NCI-H345 treated with DMSO at 0.1 percent for 48 hours (cell line): ENCODE measurements at regions not wholly inside any gene's neighbourhood (a gene's known extent, or its start where the extent isn't known, plus 50 kb on each side); places are given as distances from the start of the nearest gene placed in this dataset.
A peak's percentile ranks its signal among the peaks of the same experiment; 100 is the strongest.

ENCODE experiments used
- DNase-seq: peaks from one replicate; lab custom pipeline; 2025; ENCODE audit not compliant: unreplicated experiment; lab: John Stamatoyannopoulos, UW

DNA sequence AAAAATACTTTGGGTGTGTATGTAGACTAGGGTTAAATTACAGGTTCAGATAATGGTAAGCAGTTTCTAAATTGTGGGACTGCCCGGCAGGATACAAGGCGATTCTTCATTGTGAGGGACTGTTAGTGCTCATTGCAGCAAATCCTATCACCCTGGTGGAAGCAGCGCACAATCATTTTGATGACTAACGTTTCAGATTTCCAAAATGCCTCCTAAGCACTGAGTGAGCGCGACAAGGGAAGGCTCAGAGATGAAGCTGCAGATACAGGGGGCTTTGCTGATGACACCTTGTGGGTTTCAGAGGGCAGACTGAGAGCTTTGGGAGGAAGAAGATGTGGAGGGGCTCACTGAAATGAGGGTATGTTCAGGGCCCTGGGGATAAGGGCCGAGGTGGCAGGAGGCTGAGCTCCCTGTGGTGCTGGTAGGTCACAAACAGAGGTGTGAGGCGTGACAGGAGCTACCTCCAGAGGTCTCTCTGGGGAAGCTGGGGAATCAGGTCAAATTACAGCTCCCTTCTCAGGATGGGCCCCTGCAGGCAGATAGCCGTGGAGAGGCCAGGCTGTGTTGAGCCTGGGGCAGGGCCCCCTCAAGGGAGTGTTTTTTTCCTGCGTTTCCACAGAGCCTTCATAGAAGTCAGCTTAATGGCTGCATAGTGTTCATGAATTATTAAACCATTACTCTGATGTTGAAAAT, 84.5 kb upstream of the FYN start:
- DNase-seq: peak; percentile 58

DNA sequence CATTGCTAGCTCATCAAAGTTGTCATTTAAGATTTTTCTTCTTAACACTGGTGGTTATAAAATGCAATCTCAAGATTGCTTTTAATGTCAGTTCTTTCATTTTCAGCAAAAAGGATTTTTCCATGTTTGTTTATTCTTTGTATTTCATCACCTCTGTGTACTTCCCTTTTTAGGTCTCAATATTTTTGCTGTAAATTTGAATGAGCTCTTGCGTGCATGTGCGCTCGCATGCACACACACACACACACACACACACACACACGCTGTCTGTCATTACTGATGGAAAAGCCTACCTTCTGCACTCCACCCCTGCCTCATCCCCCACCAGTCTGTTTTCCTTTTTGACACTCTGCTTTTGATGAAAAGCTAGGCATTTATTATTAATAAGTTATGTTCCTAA, 85.3 kb upstream of the FYN start:
- no peak for DNase-seq

DNA sequence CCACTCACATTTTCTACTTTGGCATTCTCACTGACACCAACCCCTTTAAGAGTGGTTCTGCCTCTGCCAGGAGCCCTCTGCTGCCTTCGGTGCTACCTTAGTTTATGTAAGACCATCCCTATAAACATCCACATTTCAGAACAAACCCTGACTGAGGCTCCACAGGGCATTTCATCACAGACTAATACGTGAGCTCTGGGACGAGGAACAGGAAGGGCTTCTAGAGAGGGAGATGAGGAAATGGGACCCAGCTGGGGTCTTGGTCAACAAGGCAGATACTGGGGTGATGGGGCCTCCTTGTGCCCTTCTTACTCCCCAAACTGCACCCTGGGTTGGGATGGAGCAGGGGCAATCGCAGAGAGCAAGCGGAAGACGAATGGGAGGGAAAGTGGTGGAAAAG, 86.5 kb upstream of the FYN start:
- DNase-seq: no peak

DNA sequence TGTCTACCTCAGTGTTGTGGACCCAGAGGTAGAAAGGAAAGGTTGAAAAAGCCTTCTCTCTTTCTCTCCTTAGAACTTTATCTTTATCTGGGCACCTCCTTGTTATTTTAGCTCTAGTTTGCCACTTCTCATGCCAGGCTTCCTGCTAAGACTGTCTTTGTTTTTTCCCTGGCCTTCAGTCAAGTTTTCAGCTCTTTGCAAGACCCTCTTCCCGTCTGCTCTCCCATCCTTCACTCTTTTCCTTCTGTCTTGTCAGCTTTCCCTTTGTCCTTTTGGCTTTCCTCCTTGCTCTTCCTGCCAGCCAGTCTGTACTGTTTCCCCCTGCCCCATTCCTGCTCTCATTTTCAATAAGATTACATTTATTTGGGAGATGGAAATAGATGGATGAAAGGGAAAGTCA, 86.8 kb upstream of the CCN6 start:
- DNase-seq: no peak

DNA sequence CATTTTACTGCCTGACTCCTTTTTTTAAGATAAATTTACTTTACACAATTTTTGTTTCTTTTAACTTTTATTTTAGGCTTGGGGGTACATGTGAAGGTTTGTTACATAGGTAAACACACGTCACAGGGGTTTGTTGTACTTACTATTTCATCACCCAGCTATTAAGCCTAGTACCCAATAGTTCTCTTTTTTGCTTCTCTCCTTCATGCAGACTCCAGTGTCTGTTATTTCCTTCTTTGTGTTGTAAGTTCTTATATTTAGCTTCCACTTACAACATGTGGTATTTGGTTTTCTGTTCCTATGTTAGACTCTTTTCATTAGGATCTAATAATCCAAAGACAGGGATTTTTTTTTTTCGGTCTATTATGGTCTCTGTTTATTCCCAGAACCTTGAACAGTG, 83.5 kb upstream of the CCN6 start:
- no peak for DNase-seq

DNA sequence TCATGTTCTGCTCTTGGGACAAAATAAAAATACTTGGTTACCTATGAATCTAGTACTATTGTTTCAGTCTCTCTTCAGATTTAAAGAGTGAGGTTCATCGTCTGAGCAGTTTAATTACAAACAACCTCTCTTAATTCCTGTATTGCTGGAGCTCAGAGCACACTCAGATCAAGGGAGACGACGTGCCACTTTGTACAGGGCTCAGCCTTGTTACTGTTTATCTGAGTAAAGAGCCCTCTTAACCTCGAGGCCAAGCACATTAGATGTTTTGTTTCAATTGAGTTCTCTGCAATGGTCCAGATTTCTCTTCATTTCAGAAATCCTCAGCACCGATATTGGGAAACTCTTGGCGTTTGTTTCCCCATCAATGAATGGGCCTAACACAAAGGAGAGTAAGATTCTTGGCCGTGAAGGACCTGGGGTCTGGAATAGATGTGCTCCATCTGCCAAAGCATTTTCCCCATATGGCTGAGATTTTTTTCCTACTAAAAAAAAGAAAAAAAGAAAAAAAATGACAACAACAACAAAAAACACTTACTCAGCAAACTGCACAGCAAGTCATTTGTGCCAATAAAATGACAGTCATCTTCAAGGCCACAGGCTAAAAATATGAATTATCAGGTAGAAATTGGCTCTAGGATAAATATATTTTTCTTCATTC, 82.6 kb upstream of the CCN6 start:
- DNase-seq: no peak

DNA sequence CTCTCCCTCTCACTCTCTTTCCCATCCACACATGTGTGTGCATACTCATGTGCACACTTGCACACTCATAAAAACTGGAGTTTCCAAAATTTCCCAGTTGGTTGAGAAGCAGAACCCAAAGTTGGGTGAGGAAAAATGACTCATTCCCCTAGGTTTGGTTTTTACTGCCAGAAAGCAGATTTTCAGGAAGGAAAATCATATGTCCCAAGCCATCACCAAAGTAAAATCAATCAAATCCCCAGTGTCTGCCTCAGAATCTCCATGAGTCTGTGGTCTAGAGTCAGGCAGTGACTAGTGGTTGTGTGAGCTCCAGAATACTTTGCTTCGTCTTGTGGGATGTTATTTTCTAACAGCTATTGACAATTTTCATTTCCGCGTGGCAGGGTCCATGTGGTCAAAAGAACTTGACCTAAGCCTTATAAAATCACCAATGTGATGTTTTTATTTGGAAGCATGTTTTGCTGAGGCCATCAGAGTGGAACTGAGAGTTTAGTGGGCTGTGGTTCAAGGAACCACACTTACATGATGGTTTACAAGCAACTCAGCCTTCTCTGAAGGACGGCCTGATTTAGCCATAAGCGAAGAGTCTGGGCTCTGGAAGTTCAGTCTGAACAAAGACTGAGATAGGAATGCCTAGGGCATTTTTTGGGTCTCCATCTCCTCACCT, 81.9 kb upstream of the CCN6 start:
- DNase-seq: no peak

DNA sequence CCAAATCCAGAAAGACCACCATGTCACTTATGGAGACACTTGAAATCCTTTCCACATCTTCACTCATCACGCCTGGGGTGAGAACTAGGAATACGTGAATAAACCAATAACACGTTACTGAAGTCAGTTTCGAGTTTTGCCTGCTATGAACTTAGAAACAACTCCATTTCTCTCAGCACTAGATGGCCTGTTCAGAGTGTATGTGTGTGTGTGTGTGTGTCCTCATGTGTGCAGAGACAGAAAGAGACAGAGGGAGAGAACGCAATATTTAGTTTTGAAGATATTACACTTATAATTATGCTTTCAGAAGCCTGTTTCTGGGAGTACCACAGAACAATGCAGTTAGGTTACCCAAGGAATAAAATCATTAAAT, 81.2 kb upstream of the CCN6 start:
- DNase-seq: no peak

DNA sequence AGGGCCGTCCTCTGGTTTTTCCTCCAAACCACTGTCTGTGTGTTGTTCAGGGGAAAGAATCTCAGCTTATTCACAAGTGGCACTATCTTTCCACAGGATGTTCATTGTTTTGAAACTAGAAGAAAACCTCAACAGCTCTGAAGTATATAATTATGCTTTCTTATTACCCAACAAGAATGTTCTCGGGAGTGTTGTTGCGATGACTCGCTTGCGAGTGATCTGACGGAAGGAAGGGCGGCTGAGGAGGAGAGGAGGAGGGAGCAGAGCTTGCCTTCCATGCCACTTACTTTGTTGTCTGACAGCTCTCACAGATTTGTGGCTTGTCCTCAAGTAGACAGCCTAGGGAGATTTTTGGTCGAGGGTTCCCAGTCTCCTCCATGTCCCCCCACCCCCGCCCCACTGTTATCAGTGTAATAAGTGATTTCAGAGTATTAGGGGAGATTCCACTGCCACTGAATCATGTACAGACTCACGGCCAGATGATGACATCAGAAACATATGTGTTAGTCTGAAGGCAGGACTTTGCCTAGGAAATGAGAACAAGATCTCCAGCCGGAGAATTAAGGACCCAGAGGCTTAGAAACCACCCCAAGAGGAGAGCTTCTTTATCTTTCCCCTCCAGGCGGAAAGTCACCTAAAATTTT, 80.7 kb upstream of the CCN6 start:
- no peak for DNase-seq

DNA sequence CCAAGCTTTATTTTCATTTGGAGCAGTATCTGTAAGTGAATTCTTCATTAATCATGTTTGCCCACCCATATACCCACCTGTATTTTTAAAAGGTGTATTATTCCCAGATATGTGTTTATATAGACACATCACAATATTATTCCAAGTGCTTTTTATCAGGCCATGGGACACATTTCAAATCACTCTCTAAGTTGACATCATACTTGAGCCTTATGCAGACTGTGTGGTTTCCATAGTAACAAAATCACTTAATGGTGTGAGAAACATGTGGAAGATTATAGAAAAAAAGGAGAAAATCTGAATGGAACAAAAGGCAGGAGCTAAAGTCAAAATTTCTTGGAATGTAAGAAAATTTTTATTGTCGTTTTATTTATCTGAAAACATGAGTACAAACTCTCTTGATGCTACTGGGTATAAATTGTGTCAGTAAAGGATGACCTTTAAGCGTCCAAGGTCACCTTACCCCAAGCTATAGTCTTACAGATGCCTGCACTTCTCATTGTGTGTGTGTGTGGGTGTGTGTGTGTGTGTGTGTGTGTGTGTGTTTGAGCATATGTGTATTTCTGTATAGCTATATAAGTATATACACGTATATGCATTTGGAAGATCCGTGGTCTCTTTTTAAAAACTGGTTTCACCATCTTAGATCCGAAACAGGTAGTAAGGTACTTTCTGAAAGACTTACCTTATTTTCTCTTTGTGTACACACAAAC, 79.8 kb upstream of the CCN6 start:
- no peak for DNase-seq

DNA sequence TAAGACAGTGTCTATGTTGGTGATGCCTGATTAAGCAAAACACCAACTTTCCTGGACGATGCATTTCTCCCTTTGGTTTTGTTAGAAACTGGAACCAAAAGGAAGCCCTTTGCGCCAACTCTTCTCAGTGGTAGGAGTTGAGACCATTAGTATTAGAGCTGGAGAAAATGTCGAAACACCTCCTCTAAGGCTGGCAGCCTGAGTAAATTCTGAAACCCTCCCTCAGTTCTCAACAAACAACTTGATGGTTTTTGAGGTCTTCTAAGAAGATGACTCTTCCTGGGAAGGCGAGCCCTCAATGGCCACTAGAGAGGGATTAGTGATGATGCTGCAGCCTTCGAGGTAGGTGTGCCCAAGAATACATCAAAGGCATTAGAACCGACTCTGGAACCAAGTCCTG, 78.4 kb upstream of the CCN6 start:
- DNase-seq: no peak

DNA sequence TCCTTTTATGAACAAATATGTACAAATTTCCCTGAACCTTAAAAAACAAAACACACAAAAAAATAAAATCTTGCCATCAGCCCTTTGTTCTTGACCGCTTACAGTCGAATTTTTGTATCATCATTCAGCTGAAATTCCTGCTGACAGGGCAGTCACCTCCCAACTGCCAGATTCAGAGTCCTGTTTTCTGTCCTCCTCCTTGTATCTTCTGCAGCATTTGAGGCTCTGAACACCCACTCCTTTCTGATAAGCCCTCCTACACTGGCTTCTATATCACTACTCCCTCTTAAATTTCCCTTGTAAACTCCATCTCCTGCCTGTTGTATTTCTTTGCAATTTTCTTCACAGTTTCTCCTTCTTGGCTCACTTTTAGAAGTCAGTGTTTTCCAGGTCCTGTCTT, 77.8 kb upstream of the CCN6 start:
- no peak for DNase-seq

DNA sequence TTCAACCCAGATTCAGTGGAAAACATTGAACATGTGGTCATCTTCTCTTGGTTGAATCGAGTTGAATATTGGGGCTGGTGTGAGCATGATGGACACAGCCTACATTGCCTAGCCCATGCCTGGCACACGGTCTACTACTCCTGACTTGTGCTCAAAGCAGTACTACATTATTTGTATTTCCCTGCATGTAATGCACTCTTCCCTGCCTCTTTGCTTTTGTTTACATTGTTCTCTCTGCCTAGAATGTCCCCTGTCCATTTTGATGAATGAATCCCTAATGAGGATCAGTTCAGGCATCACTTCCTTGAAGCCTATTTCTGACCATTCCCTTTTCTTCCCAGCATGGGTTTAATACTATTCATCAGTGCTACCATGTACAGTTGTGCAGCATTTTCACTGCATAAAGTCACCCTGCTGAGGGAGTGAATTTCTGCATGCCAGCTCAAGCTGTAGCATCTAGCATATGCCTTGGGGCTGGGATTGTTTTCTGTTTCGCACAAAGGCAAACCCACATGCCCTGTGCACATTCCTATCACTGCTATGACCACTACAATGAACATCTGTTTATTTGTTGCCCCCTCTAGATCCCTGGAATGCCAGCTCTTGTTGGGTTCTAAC, 75.3 kb upstream of the CCN6 start:
- no peak for DNase-seq

DNA sequence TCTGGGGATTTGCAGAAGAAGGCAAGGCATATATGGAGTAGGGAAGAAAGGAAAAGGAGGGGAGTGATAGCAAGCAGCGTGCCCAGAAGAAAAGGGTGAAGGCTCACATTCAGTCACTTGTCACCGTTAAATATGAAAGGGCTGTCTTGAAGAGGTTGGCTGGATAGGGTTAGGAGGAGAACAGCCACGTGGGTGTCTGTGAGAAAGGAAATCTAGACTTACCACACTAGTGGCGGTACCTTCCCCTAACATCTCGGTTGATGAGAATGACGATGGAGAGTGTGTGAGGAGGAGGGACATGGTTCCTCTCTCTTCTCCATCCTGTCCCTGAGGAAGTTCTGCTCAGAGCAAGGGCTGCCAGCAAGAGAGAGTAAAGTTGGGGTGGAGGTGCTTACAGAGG, 74.3 kb upstream of the CCN6 start:
- no peak for DNase-seq

DNA sequence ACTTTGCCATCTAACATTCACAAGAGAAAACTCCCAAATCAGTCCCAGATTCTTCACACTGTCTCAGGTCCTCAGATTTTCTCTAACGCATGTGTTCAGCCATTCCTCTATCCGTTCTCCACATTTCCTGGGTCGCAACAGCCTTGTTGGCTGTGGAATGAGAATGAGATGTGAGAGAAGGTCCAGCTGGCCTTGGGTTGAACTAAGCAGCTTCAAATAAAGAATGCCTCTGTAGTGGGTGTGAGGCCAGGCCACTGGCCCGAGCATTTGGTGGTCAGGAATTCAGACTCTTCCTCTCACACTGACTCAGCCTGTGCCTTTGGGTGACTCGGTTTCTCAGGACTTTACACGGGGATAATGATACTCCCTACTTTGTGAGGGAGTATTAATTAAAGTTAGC, 73.8 kb upstream of the CCN6 start:
- no peak for DNase-seq

DNA sequence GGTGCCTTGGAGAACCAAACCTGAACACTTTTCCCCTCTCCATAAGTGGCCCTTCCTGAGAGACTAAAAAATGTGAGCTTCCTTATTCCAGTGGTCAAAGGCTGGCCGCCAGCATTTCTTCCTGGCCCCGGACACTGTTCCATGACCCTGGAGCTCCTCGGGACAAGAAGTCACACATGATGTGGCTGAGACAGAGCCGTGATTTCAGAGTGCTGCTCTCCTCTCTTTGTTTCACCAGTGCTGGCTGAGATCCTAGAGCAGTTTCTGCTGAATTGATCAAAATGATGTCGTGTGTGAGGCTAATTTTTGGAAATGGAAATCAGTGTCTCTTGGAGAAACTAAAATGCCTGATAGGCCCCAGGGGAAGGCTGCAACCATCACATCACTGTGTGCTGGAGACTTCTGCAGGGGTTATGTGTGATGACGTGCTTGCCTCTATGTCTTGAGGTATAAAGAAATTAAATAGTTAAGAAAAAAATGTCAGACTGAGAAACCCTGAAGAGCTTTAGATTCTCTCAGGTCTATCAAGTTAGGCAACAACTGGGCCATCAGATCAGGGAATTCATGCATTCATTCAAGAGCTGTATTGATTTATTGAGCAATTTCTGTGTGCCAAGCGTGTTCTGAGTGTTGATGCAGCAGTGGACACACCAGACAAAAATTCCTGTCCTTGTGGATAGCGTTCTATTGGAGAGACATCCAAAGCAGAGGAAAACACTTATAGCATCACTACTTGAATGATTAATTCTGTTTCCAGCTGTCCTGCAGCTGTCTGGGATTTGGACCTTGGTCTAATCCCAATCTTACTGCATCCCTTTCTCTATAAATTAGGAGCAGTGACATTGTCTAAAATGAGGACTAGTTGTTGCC, 72.7 kb upstream of the CCN6 start:
- DNase-seq: no peak

DNA sequence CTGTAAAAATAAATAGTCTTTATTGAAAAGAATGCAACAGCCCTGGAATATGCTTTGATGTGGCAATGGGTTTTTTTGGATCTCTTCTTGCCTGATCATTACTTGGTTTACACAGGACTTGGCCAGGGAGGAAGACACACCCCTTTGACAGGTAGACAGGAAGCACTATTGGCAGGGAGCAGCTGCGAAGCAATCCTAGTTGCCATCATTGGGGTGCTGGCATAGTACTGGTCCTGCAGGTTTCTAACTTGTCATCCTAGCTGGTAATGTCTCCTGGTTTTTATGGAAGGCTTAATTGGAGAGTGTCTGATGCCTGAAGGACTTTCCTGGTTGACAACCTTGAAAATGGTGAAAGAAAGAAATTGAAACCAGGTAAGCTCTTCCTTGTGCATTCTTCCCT, 71.2 kb upstream of the CCN6 start:
- no peak for DNase-seq

DNA sequence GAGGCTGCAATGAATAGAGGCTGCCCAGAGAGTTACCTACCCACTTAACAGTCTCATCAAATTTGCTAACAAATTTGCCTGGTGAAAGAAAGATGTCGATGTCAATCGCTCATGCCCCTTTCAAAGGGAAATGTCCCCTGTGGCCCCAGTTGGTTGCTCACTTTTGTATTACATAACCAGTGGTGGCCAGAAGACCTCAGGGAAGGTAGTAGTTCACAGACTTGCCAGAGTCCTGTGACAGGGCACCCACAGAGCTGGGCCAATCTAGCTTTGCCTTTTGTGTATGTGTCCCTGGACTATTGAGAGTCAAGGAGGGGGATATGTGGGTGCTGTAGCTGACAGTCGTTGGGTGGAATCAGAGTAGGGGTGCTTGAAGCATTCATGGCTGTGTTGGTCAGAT, 70.7 kb upstream of the CCN6 start:
- no peak for DNase-seq

DNA sequence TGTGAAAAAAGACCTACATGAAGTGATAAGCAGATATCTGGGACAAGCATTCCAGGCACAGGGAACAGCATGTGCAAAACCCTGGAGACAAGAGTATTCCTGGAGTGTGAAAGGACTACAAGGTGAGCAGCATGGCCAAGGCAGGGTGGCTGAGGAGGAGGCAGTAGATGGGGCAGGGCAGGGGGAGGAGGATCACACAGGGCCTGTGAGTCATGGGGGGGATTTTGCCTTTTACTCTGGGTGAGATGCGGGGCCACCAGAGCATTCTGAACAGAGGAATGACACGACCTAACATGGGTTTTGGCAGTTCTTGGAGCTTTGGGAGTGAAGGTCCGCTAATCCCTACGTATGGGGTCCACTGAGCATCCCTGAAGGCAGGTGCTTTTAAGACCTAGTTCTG, 69.8 kb upstream of the CCN6 start:
- no peak for DNase-seq

DNA sequence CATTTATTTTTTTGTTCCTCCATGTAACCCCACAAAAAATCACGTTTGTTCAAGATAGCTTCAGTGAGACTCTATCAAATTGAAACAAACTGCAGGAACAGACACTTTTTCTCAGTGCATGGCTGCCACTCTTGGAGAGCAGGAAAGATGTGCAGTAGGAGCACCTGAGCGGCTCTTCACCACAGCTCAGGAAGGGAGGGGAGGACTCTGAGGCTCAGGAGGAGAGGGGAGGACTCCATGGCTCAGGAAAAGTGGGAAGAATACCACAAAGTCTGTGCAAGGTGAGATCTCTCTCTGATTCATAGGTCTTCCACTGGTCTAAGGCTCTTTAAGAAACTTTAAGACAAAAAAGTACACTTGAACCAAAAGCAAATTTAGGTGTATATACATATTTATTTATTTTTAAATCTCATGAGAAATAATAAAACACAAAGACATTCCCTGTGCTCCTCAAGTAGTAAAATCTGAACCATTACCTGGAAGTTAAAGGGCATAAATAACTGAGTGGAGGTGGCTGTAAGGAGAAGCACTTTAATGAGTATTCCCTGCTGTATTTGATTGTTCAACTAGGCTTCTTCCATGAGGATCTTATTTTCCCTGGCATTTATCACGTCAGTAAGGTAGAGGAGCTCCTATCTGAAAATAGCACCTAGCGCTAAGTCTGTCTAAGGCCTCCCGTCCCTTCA, 69.2 kb upstream of the CCN6 start:
- DNase-seq: no peak
